Gastroesophageal sphincter (tissue), 3 donors: ENCODE measurements at regions not wholly inside any gene's neighbourhood (a gene's known extent, or its start where the extent isn't known, plus 50 kb on each side); places are given as distances from the start of the nearest gene placed in this dataset.

Source experiments
- POLR2A ChIP-seq, 2 donors: fragments of 450-650 bp; IDR thresholded peaks; one replicate each; pipeline ENCODE4 v1.6.1; 2017; ENCODE audit warnings: antibody characterized with exemption in 2 of 2, mild to moderate bottlenecking in 2 of 2, moderate library complexity in 1 of 2
- TF ChIP-seq, protein P1 (sequence below), 4 experiments: fragments of 200-600 bp in 2 of 4; fragments of 450-650 bp in 2 of 4; sonication (generic) in 1 of 4; IDR thresholded peaks; one replicate each; pipeline ENCODE4 v1.5.1; 2017 to 2019; ENCODE audit warnings: antibody characterized with exemption in 4 of 4, mild to moderate bottlenecking in 2 of 4, moderate library complexity in 2 of 4

DNA sequence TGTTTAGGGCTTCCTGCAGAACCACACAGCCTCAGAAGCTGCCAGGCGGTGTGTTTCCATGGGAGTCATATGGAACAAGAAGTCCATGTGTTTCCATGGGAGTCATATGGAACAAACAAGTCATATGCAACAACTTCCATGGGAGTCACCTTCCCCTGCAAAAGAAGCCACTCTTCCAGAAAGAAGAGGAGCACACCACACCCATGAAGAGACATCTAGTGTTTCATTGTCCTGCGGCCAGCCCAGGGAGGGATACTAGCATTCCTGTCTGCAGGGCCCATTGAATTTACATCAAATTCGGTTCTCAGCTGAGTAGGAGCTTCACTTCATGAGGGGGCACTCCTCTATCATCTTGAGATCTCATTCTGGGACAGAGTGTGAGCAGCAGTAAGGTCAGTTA lies 79.5 kb upstream of the TSPY4 start:
- TF ChIP-seq, protein P1, sequence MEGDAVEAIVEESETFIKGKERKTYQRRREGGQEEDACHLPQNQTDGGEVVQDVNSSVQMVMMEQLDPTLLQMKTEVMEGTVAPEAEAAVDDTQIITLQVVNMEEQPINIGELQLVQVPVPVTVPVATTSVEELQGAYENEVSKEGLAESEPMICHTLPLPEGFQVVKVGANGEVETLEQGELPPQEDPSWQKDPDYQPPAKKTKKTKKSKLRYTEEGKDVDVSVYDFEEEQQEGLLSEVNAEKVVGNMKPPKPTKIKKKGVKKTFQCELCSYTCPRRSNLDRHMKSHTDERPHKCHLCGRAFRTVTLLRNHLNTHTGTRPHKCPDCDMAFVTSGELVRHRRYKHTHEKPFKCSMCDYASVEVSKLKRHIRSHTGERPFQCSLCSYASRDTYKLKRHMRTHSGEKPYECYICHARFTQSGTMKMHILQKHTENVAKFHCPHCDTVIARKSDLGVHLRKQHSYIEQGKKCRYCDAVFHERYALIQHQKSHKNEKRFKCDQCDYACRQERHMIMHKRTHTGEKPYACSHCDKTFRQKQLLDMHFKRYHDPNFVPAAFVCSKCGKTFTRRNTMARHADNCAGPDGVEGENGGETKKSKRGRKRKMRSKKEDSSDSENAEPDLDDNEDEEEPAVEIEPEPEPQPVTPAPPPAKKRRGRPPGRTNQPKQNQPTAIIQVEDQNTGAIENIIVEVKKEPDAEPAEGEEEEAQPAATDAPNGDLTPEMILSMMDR (IDR thresholded peaks at IDR 0.05), result no peak
- TF ChIP-seq POLR2A (IDR thresholded peaks at IDR 0.05), result no peak
